Neural cell (in vitro differentiated cells): ENCODE measurements at regions not wholly inside any gene's neighbourhood (a gene's known extent, or its start where the extent isn't known, plus 50 kb on each side); places are given as distances from the start of the nearest gene placed in this dataset.

ENCODE experiments used
- H2AFZ ChIP-seq: fragments of 200-600, 300-800 bp; sonication (generic), shearing (Covaris generic); 2 replicates; pipeline ENCODE4 v1.6.0; 2014; ENCODE audit warnings: low read depth, mild to moderate bottlenecking, antibody characterized with exemption, low read length, moderate library complexity
- H3F3A ChIP-seq: fragments of 200-600 bp; shearing (Covaris generic); 2 replicates; pipeline ENCODE4 v1.6.1; 2016; ENCODE audit warnings: mild to moderate bottlenecking, moderate library complexity, mixed read lengths, antibody characterized with exemption, low read length; ENCODE audit not compliant: insufficient read depth, poor library complexity, severe bottlenecking
- H3K27ac ChIP-seq: fragments of 200-600, 300-800 bp; sonication (generic), shearing (Covaris generic); 2 replicates; pipeline ENCODE4 v1.5.1; 2014; ENCODE audit warnings: mild to moderate bottlenecking, low read length, moderate library complexity
- H3K27me3 ChIP-seq: fragments of 300-800, 200-600 bp; sonication (generic), shearing (Covaris generic); 2 replicates; pipeline ENCODE4 v1.6.0; 2014; ENCODE audit warnings: mild to moderate bottlenecking, low read depth, low read length, moderate library complexity; ENCODE audit not compliant: insufficient read depth
- H3K36me3 ChIP-seq: fragments of 300-800, 200-600 bp; sonication (generic), shearing (Covaris generic); 2 replicates; pipeline ENCODE4 v1.5.1; 2014; ENCODE audit warnings: mild to moderate bottlenecking, antibody characterized with exemption, low read length, moderate library complexity; ENCODE audit not compliant: insufficient read depth
- H3K4me2 ChIP-seq: fragments of 300-800, 200-600 bp; sonication (generic), shearing (Covaris generic); 2 replicates; pipeline ENCODE4 v1.6.0; 2014; ENCODE audit warnings: mild to moderate bottlenecking, low read length
- H3K4me3 ChIP-seq: fragments of 300-800, 200-600 bp; sonication (generic), shearing (Covaris generic); 2 replicates; pipeline ENCODE4 v1.5.1; 2014; ENCODE audit warnings: mild to moderate bottlenecking, low read length, moderate library complexity
- H3K79me2 ChIP-seq: fragments of 200-600 bp; shearing (Covaris generic); replicated peaks from 2 replicates; pipeline ENCODE4 v1.6.0; 2014; ENCODE audit warnings: mild to moderate bottlenecking, low read length, moderate library complexity; ENCODE audit not compliant: insufficient read depth
- H3K9ac ChIP-seq: fragments of 300-800, 200-600 bp; sonication (generic), shearing (Covaris generic); 2 replicates; pipeline ENCODE4 v1.6.1; 2016; ENCODE audit warnings: mild to moderate bottlenecking, low read length, mixed read lengths
- H3K9me2 ChIP-seq: fragments of 200-600 bp; shearing (Covaris generic); 2 replicates; pipeline ENCODE4 v1.6.1; 2016; ENCODE audit warnings: mild to moderate bottlenecking, low read length, mixed read lengths; ENCODE audit not compliant: insufficient read depth
- H3K9me3 ChIP-seq: fragments of 200-600, 300-800 bp; sonication (generic), shearing (Covaris generic); 2 replicates; pipeline ENCODE4 v1.6.1; 2016; ENCODE audit warnings: mild to moderate bottlenecking, mixed run types, low read length, moderate library complexity, mixed read lengths
- H4K20me1 ChIP-seq: fragments of 200-600 bp; shearing (Covaris generic); 2 replicates; pipeline ENCODE4 v1.6.1; 2016; ENCODE audit warnings: mild to moderate bottlenecking, mixed run types; ENCODE audit not compliant: insufficient read depth
- EP300 ChIP-seq: fragments of 450-650 bp; conservative IDR thresholded peaks from 2 replicates; pipeline ENCODE4 v1.6.1; 2014; ENCODE audit warnings: antibody characterized with exemption, mild to moderate bottlenecking, moderate library complexity; ENCODE audit not compliant: poor library complexity, severe bottlenecking
- EZH2 ChIP-seq: fragments of 200-600, 300-800 bp; shearing (Covaris generic), sonication (generic); IDR thresholded peaks from 2 replicates; pipeline ENCODE4 v1.6.1; 2014; ENCODE audit warnings: antibody characterized with exemption, low read length, borderline replicate concordance, mild to moderate bottlenecking; ENCODE audit not compliant: insufficient read depth, poor library complexity, severe bottlenecking
- MXI1 ChIP-seq: fragments of 450-650 bp; conservative IDR thresholded peaks from 2 replicates; pipeline ENCODE4 v1.6.1; 2014; ENCODE audit warnings: antibody characterized with exemption, mild to moderate bottlenecking; ENCODE audit not compliant: poor library complexity, severe bottlenecking
- POLR2AphosphoS5 ChIP-seq: IDR thresholded peaks from 2 replicates; pipeline ENCODE4 v1.6.1; 2012
- RAD21 ChIP-seq: fragments of 450-650 bp; conservative IDR thresholded peaks from 2 replicates; pipeline ENCODE4 v1.6.1; 2014; ENCODE audit warnings: antibody characterized with exemption, mild to moderate bottlenecking, moderate library complexity
- SMC3 ChIP-seq: fragments of 450-650 bp; conservative IDR thresholded peaks from 2 replicates; pipeline ENCODE4 v1.6.1; 2014; ENCODE audit warnings: antibody characterized with exemption, mild to moderate bottlenecking, moderate library complexity; ENCODE audit not compliant: poor library complexity
- TAF1 ChIP-seq: IDR thresholded peaks from 2 replicates; pipeline ENCODE4 v1.6.1; 2012; ENCODE audit warnings: low read depth
- TF ChIP-seq, protein P1 (sequence below): IDR thresholded peaks from 2 replicates; pipeline ENCODE4 v1.6.1; 2012; ENCODE audit warnings: borderline replicate concordance
- TF ChIP-seq, protein P2 (sequence below): fragments of 450-650 bp; IDR thresholded peaks from 2 replicates; pipeline ENCODE4 v1.5.1; 2014; ENCODE audit warnings: antibody characterized with exemption, mild to moderate bottlenecking, moderate library complexity; ENCODE audit not compliant: poor library complexity, severe bottlenecking

GRCh38 chrX:124665621-124666400 is 319.4 kb downstream of the SH2D1A start:
- Histone ChIP-seq H3K27ac (no peak overlapping the region), H3K4me3 (no peak overlapping the region), H3K27me3 (no peaks in the 10 kb centered on the region), H3F3A (no peaks in the 10 kb centered on the region), H3K36me3 (no peaks in the 10 kb centered on the region), H2AFZ (no peak overlapping the region), H3K4me2 (no peak overlapping the region), H3K79me2 (no peaks in the 10 kb centered on the region), H3K9me2 (no peaks in the 10 kb centered on the region), H3K9me3 (no peaks in the 10 kb centered on the region), H3K9ac (no peak overlapping the region), H4K20me1 (no peaks in the 10 kb centered on the region)
- TF ChIP-seq EZH2 (no peak), SMC3 (no peak), MXI1 (no peak), RAD21 (no peak), POLR2AphosphoS5 (no peak), EP300 (no peak), TAF1 (no peak)
- TF ChIP-seq, protein P1, sequence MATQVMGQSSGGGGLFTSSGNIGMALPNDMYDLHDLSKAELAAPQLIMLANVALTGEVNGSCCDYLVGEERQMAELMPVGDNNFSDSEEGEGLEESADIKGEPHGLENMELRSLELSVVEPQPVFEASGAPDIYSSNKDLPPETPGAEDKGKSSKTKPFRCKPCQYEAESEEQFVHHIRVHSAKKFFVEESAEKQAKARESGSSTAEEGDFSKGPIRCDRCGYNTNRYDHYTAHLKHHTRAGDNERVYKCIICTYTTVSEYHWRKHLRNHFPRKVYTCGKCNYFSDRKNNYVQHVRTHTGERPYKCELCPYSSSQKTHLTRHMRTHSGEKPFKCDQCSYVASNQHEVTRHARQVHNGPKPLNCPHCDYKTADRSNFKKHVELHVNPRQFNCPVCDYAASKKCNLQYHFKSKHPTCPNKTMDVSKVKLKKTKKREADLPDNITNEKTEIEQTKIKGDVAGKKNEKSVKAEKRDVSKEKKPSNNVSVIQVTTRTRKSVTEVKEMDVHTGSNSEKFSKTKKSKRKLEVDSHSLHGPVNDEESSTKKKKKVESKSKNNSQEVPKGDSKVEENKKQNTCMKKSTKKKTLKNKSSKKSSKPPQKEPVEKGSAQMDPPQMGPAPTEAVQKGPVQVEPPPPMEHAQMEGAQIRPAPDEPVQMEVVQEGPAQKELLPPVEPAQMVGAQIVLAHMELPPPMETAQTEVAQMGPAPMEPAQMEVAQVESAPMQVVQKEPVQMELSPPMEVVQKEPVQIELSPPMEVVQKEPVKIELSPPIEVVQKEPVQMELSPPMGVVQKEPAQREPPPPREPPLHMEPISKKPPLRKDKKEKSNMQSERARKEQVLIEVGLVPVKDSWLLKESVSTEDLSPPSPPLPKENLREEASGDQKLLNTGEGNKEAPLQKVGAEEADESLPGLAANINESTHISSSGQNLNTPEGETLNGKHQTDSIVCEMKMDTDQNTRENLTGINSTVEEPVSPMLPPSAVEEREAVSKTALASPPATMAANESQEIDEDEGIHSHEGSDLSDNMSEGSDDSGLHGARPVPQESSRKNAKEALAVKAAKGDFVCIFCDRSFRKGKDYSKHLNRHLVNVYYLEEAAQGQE = no peak
- TF ChIP-seq, protein P2, sequence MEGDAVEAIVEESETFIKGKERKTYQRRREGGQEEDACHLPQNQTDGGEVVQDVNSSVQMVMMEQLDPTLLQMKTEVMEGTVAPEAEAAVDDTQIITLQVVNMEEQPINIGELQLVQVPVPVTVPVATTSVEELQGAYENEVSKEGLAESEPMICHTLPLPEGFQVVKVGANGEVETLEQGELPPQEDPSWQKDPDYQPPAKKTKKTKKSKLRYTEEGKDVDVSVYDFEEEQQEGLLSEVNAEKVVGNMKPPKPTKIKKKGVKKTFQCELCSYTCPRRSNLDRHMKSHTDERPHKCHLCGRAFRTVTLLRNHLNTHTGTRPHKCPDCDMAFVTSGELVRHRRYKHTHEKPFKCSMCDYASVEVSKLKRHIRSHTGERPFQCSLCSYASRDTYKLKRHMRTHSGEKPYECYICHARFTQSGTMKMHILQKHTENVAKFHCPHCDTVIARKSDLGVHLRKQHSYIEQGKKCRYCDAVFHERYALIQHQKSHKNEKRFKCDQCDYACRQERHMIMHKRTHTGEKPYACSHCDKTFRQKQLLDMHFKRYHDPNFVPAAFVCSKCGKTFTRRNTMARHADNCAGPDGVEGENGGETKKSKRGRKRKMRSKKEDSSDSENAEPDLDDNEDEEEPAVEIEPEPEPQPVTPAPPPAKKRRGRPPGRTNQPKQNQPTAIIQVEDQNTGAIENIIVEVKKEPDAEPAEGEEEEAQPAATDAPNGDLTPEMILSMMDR = no peak

DNA sequence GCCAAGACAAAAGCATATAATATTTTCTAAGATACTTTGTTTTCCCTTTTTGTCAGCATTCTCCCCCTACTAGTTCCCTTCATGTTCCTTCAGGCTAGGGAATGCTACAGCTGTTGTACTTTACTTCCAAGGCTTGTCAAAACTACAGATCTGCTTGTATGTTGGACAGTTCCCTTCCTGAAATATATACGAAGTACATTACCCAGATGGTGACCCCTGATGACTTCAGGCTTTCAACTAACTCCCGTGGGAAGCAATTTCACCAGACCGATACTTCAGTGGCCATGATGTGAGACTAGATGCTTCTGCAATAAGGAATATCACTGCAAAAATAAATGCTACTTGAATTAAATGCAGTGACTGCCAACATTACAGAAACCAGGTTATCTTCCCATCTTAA is 332.8 kb downstream of the SH2D1A start:
- H3K27ac ChIP-seq = no peak overlapping the region
- H3K79me2 ChIP-seq = no peaks in the 10 kb centered on the region
- H4K20me1 ChIP-seq = no peaks in the 10 kb centered on the region
- no peaks in the 10 kb centered on the region for H3K36me3 ChIP-seq
- TF ChIP-seq, protein P2 = no peak
- no peaks in the 10 kb centered on the region for H3K27me3 ChIP-seq
- no peak overlapping the region for H3K9ac ChIP-seq
- no peaks in the 10 kb centered on the region for H3F3A ChIP-seq
- H3K4me3 ChIP-seq = no peak overlapping the region
- H3K4me2 ChIP-seq = no peak overlapping the region
- no peaks in the 10 kb centered on the region for H3K9me2 ChIP-seq
- no peak overlapping the region for H2AFZ ChIP-seq
- H3K9me3 ChIP-seq = no peaks in the 10 kb centered on the region
